ENCODE measurements at regions not wholly inside any gene's neighbourhood (a gene's known extent, or its start where the extent isn't known, plus 50 kb on each side); places are given as distances from the start of the nearest gene placed in this dataset.

GRCh38 chr2:67798541-67799160, 264.2 kb downstream of the C1D start:
- Mint-ChIP-seq H3K27me3 (ENCODE audit: low read depth) (no peaks in the 10 kb centered on the region), H3K9me3 (no peaks in the 10 kb centered on the region), H3K4me3 (no peak overlapping the region), H3K27ac (ENCODE audit: unreplicated experiment) (no peak overlapping the region), H3K36me3 (ENCODE audit: low read depth) (no peaks in the 10 kb centered on the region), H3K4me1 (no peaks in the 10 kb centered on the region)
- DNase-seq (ENCODE audit: low read depth, low spot score), result no peak
- no peak for TF ChIP-seq CTCF (conservative IDR thresholded peaks at IDR 0.05)

GRCh38 chr2:67799886-67800285, 262.9 kb downstream of the C1D start:
- no peak overlapping the region for H3K27ac Mint-ChIP-seq (ENCODE audit: unreplicated experiment)
- no peaks in the 10 kb centered on the region for H3K27me3 Mint-ChIP-seq (ENCODE audit: low read depth)
- H3K4me3 Mint-ChIP-seq, result no peak overlapping the region
- H3K36me3 Mint-ChIP-seq (ENCODE audit: low read depth), result no peaks in the 10 kb centered on the region
- no peaks in the 10 kb centered on the region for H3K4me1 Mint-ChIP-seq
- no peak for DNase-seq (ENCODE audit: low read depth, low spot score)
- TF ChIP-seq CTCF (conservative IDR thresholded peaks at IDR 0.05), result no peak
- H3K9me3 Mint-ChIP-seq, result no peaks in the 10 kb centered on the region

GRCh38 chr2:67802291-67802690, 260.5 kb downstream of the C1D start:
- no peak for DNase-seq (ENCODE audit: low read depth, low spot score)
- Mint-ChIP-seq H3K4me1 (no peaks in the 10 kb centered on the region), H3K4me3 (no peak overlapping the region), H3K27me3 (ENCODE audit: low read depth) (peaks cover 11% of the 10 kb centered on the region), H3K36me3 (ENCODE audit: low read depth) (no peaks in the 10 kb centered on the region), H3K27ac (ENCODE audit: unreplicated experiment) (no peak overlapping the region), H3K9me3 (no peaks in the 10 kb centered on the region)
- no peak for TF ChIP-seq CTCF (conservative IDR thresholded peaks at IDR 0.05)

GRCh38 chr2:67802824-67803223, 260.0 kb downstream of the C1D start:
- no peaks in the 10 kb centered on the region for H3K36me3 Mint-ChIP-seq (ENCODE audit: low read depth)
- no peak for DNase-seq (ENCODE audit: low read depth, low spot score)
- TF ChIP-seq CTCF (conservative IDR thresholded peaks at IDR 0.05), result no peak
- H3K9me3 Mint-ChIP-seq, result no peaks in the 10 kb centered on the region
- H3K4me1 Mint-ChIP-seq, result no peaks in the 10 kb centered on the region
- H3K27me3 Mint-ChIP-seq (ENCODE audit: low read depth), result peaks cover 14% of the 10 kb centered on the region
- H3K27ac Mint-ChIP-seq (ENCODE audit: unreplicated experiment), result no peak overlapping the region
- no peak overlapping the region for H3K4me3 Mint-ChIP-seq

- DNase-seq (ENCODE audit: low read depth, low spot score), result no peak
- Mint-ChIP-seq H3K27me3 (ENCODE audit: low read depth) (peaks cover 23% of the 10 kb centered on the region), H3K36me3 (ENCODE audit: low read depth) (no peaks in the 10 kb centered on the region), H3K27ac (ENCODE audit: unreplicated experiment) (no peak overlapping the region), H3K9me3 (peaks cover 7% of the 10 kb centered on the region), H3K4me1 (no peaks in the 10 kb centered on the region), H3K4me3 (no peak overlapping the region)
- TF ChIP-seq CTCF (conservative IDR thresholded peaks at IDR 0.05), result no peak
Measured at GRCh38 chr2:67806816-67807215, 256.0 kb downstream of the C1D start.
